Pancreas (tissue), 10 donors: ENCODE measurements at regions not wholly inside any gene's neighbourhood (a gene's known extent, or its start where the extent isn't known, plus 50 kb on each side); places are given as distances from the start of the nearest gene placed in this dataset.
A peak's percentile ranks its signal among the peaks of the same experiment; 100 is the strongest.

Experiments used
- ATAC-seq, 4 donors: fragments of 200-7000 bp; cut with Tn5 transposase; one replicate each; pipeline versions ENCODE4 v1.8.0 to v1.9.1; 2020; ENCODE audit warnings: mild to moderate bottlenecking in 4 of 4, moderate library complexity in 4 of 4
- DNase-seq, 6 donors: peaks; one replicate each; pipeline ENCODE4 v3.0.0-alpha.2; 2020
- FAIRE-seq: peaks from 2 replicates; lab custom pipeline; 2012; peaks lifted over from hg19 to GRCh38; lab: Jason Lieb, UNC
- H3K27ac ChIP-seq, 4 donors: fragments of 200-600 bp; sonication (generic); 1 replicate in 3 of 4; 2 replicates in 1 of 4; pipeline versions ENCODE4 v1.5.0 to v1.8.0; 2020
- H3K27me3 ChIP-seq, 4 donors: fragments of 200-600 bp; one replicate each; pipeline ENCODE4 v1.8.0; 2021
- H3K36me3 ChIP-seq, 3 donors: fragments of 200-600 bp; sonication (generic) in 1 of 3; one replicate each; pipeline versions ENCODE4 v1.5.0 to v1.8.0; 2020 to 2021
- H3K4me1 ChIP-seq, 3 donors: fragments of 200-600 bp; one replicate each; pipeline ENCODE4 v1.8.0; 2021
- H3K4me3 ChIP-seq, 4 donors: fragments of 200-600 bp; sonication (generic) in 2 of 4; one replicate each; pipeline versions ENCODE4 v1.5.0 to v1.8.0; 2020 to 2021
- H3K9me3 ChIP-seq, 4 donors: fragments of 200-600 bp; one replicate each; pipeline ENCODE4 v1.8.0; 2021
- WGBS, 2 donors: extraction: QIAGEN DNeasy Blood & Tissue Kit; methylation state at CpG; one replicate each; pipeline ENCODE4 v1.1.7; 2013; 5-methylcytosine and 5-hydroxymethylcytosine counted together
- intact Hi-C, 3 donors: fragments of 100-400 bp; cut with DNase I; formaldehyde crosslinking; loops; one replicate each; pipeline versions ENCODE4 v1.11.1 to v1.14.2; 2022
- TF ChIP-seq, protein P1 (sequence below), 4 donors: fragments of 200-600 bp; sonication (generic) in 3 of 4; IDR thresholded peaks; one replicate each; pipeline versions ENCODE4 v1.5.0 to v1.8.0; 2021; ENCODE audit warnings: antibody characterized with exemption in 4 of 4
- donor health status: healthy with polysubstance abuse.
- donor health status: DM: no; HTN: no; CAD: no; lungs with moderate emphysema.
- donor health status: DM: no; HTN: no; CAD: no.
- donor health status: control.
- donor health status: control.
- donor health status: Bipolar disorder and iron deficiency.
- donor health status: DM: yes; HTN: yes; CAD: no.
- donor health status: DM: no; HTN: no; CAD: no.
- donor health status: DM: no; HTN: no; CAD: no.
- donor health status: DM: yes; HTN: yes; CAD: no.

DNA sequence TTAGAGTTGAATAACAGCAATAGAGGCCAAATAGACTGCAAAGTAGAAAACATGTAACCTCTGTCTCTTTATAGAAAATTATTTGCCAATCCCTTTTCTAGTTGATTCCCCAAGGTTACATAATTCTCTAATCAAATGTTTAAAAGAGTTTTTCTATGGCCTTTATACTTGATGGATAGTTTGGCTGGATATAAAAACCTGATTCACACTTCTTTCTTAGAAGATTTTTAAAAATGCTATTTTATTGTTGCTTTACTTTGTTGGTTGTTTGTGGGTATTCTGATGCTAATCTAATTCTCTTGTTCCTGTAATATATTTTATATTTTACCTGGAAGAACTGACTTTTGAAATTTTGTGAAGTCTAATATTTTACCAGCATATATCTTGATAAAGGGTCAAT lies 331.1 kb upstream of the MTPN start:
- no peak overlapping the region for H3K27ac ChIP-seq
- H3K9me3 ChIP-seq = no peaks in the 10 kb centered on the region
- FAIRE-seq = no peak
- ATAC-seq = no peak
- no peaks in the 10 kb centered on the region for H3K36me3 ChIP-seq
- H3K4me3 ChIP-seq = no peak overlapping the region
- intact Hi-C loops = no loop called here
- TF ChIP-seq, protein P1, sequence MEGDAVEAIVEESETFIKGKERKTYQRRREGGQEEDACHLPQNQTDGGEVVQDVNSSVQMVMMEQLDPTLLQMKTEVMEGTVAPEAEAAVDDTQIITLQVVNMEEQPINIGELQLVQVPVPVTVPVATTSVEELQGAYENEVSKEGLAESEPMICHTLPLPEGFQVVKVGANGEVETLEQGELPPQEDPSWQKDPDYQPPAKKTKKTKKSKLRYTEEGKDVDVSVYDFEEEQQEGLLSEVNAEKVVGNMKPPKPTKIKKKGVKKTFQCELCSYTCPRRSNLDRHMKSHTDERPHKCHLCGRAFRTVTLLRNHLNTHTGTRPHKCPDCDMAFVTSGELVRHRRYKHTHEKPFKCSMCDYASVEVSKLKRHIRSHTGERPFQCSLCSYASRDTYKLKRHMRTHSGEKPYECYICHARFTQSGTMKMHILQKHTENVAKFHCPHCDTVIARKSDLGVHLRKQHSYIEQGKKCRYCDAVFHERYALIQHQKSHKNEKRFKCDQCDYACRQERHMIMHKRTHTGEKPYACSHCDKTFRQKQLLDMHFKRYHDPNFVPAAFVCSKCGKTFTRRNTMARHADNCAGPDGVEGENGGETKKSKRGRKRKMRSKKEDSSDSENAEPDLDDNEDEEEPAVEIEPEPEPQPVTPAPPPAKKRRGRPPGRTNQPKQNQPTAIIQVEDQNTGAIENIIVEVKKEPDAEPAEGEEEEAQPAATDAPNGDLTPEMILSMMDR (IDR thresholded peaks at IDR 0.05) = no peak
- no peaks in the 10 kb centered on the region for H3K27me3 ChIP-seq
- H3K4me1 ChIP-seq = no peaks in the 10 kb centered on the region
- no peak for DNase-seq

DNA sequence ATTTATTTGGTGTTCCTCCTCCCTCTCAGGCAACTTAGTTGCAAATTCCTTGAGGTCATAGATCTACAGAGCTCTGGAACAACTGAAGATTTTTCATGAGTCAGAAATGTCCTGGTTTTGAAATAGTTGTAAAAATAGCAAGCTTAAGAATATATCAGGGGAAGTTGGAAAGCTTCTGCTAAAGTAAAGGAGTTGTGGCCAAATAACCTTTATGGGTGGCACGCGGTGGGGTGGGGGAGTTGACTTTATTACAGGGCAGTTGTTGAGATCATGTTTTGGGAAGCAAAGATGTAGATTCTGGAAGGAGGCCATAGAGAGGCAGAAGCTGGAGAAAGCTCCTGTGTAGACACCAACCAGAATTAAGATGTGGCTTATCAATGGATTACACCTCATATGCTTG lies 326.0 kb upstream of the MTPN start:
- WGBS, 2 donors = 84 to 92% methylated on average over 2 of the region's 2 CpGs
- ATAC-seq (no peak), FAIRE-seq (no peak)

DNA sequence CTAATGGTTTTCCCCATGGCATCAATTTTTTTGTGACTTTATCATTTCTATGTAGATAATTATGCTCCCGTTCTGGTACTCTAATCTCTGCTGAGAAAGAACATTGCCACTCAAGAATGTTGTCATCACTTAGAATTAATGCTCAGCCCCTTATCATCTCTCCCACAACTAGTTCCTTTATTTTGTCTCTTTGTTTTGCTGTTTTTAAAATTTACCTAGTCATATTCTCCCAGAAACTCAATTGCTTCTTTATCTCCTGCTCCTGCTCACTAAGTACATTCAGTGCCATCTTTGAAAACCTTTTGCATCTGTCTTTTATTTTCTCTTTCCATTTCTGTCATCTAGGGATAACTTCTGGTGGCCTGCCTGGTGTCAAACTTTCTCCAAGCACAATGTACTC lies 324.9 kb upstream of the MTPN start:
- WGBS, 2 donors = 62 to 70% methylated on average over 1 of the region's 1 CpG
- H3K9me3 ChIP-seq = no peaks in the 10 kb centered on the region
- H3K27ac ChIP-seq = no peak overlapping the region
- H3K27me3 ChIP-seq = peaks cover 0 to 3% (median 0%) of the 10 kb centered on the region in 4 donors
- intact Hi-C loops = no loop called here
- TF ChIP-seq, protein P1 (IDR thresholded peaks at IDR 0.05) = no peak
- H3K4me3 ChIP-seq = no peak overlapping the region
- ATAC-seq = no peak
- no peak for DNase-seq
- FAIRE-seq = no peak
- H3K4me1 ChIP-seq = no peaks in the 10 kb centered on the region
- H3K36me3 ChIP-seq = no peaks in the 10 kb centered on the region

More for the DNA sequence above, 326.0 kb upstream of the MTPN start:
- H3K27ac ChIP-seq = no peak overlapping the region
- intact Hi-C loops = no loop called here
- DNase-seq = no peak
- TF ChIP-seq, protein P1 (IDR thresholded peaks at IDR 0.05) = no peak
- H3K9me3 ChIP-seq = no peaks in the 10 kb centered on the region
- H3K4me3 ChIP-seq = no peak overlapping the region
- H3K27me3 ChIP-seq = peaks cover 0 to 3% (median 0%) of the 10 kb centered on the region in 4 donors
- no peaks in the 10 kb centered on the region for H3K4me1 ChIP-seq
- no peaks in the 10 kb centered on the region for H3K36me3 ChIP-seq

DNA sequence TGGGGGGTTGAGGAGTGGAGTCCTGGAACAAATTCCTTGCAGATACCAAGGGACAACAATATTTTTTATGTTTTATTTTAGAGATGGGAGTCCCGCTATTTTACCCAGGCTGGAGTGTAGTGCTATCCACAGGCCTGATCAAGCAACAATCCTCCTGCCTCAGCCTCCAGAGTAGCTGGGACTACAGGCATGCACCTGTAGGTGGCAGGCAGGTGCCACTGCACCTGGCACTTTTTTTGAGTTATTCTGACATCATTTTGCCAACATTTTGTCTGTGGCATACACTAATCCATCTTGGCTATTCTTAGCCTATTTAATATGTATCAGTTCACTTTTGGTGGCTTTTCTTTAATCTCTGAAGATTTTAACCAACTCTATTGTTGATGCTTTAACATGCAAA lies 317.8 kb upstream of the MTPN start:
- intact Hi-C loops = no loop called here
- ATAC-seq (no peak), FAIRE-seq (no peak), DNase-seq (no peak)
- no peak overlapping the region for H3K4me3 ChIP-seq
- H3K27ac ChIP-seq = no peak overlapping the region
- no peaks in the 10 kb centered on the region for H3K4me1 ChIP-seq
- H3K36me3 ChIP-seq = no peaks in the 10 kb centered on the region
- TF ChIP-seq, protein P1 (IDR thresholded peaks at IDR 0.05) = no peak
- WGBS, 2 donors = 92 to 100% methylated on average over 1 of the region's 1 CpG
- no peaks in the 10 kb centered on the region for H3K9me3 ChIP-seq
- peaks cover 0 to 3% (median 0%) of the 10 kb centered on the region in 4 donors for H3K27me3 ChIP-seq

DNA sequence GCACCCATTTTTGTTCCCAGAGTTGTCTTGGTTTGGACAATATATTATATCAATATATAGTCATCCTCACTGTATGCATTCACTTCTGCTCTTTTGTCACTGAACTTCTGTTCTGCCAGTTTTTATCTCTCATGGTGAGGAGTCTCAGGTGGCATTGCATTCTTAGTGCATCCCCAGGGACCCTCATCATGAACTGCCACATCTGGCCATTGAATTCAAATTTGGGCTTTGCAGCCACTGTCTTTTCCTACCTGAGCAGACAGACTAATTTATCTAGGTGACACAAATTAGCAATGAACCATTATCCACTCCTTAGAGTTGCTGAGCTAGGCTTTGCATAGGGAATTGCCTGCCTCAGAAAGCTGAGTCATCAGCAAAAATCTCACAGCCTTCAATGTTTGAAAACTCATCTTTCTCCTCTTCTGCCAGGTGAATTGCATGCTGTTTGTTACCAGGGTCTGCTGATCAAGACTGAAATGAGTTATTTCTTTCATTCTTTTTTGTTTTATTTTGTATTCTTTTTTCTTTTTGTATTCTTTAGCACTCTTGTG lies 316.8 kb upstream of the MTPN start:
- Histone ChIP-seq H3K27me3 (peaks cover 0 to 3% (median 0%) of the 10 kb centered on the region in 4 donors), H3K9me3 (no peaks in the 10 kb centered on the region), H3K4me3 (no peak overlapping the region), H3K27ac (no peak overlapping the region), H3K4me1 (no peaks in the 10 kb centered on the region), H3K36me3 (no peaks in the 10 kb centered on the region)
- TF ChIP-seq, protein P1 (IDR thresholded peaks at IDR 0.05) = no peak
- DNase-seq (no peak), FAIRE-seq (no peak), ATAC-seq (peak in 2 of 4 donors; percentile 73 to 78)
- intact Hi-C loops = no loop called here
